ENCODE measurements at regions not wholly inside any gene's neighbourhood (a gene's known extent, or its start where the extent isn't known, plus 50 kb on each side); places are given as distances from the start of the nearest gene placed in this dataset.

DNA sequence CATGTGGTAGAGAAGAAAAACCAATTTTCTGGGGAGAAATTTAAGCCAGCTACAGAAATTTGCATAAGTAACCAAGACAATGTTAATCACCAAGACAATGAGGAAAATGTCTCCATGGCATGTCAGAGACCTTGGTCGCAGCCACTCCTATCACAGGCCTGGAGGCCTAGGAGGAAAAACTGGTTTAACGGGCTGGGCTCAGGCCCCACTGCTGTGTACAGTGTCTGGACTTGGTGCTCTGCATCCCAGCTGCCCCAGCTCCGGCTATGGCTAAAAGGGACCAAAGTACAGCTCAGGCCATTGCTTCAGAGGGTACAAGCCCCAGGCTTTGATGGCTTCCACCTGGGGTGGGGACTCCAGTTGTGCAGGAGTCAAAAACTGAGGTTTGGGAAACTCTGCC, 1075.1 kb upstream of the CDH18 start:
- H3K4me2 ChIP-seq (ENCODE audit: insufficient read depth, low read length), result no peak overlapping the region
- POLR2A ChIA-PET, result no interaction called here
- no peak overlapping the region for H3K27ac ChIP-seq (ENCODE audit: insufficient read depth, low read depth, low read length)
- no peaks in the 10 kb centered on the region for H3K36me3 ChIP-seq (ENCODE audit: control insufficient read depth in 2 of 2, extremely low read depth in 1 of 2, insufficient read depth in 2 of 2, low read length in 2 of 2)
- no peak overlapping the region for H3K4me3 ChIP-seq (replicated peaks in 1 of 3; ENCODE audit: insufficient read depth in 1 of 3, low read depth in 1 of 3, low read length in 3 of 3)
- H2AFZ ChIP-seq (ENCODE audit: low read depth, low read length), result no peak overlapping the region
- CTCF ChIA-PET, result no interaction called here
- dilution Hi-C loops (cut with MboI; ENCODE audit: extremely low pct_ligation_motif_present, low sequenced_read_pairs) (no loop called here), intact Hi-C loops (cut with micrococcal nuclease) (no loop called here)
- no peaks in the 10 kb centered on the region for H3K9me1 ChIP-seq (replicated peaks; ENCODE audit: control insufficient read depth, extremely low read depth, insufficient read depth, low read length)
- TF ChIP-seq, protein P1, sequence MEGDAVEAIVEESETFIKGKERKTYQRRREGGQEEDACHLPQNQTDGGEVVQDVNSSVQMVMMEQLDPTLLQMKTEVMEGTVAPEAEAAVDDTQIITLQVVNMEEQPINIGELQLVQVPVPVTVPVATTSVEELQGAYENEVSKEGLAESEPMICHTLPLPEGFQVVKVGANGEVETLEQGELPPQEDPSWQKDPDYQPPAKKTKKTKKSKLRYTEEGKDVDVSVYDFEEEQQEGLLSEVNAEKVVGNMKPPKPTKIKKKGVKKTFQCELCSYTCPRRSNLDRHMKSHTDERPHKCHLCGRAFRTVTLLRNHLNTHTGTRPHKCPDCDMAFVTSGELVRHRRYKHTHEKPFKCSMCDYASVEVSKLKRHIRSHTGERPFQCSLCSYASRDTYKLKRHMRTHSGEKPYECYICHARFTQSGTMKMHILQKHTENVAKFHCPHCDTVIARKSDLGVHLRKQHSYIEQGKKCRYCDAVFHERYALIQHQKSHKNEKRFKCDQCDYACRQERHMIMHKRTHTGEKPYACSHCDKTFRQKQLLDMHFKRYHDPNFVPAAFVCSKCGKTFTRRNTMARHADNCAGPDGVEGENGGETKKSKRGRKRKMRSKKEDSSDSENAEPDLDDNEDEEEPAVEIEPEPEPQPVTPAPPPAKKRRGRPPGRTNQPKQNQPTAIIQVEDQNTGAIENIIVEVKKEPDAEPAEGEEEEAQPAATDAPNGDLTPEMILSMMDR (IDR thresholded peaks at IDR 0.05; ENCODE audit: extremely low read depth in 1 of 2, insufficient read depth in 1 of 2, low read depth in 1 of 2, low read length in 2 of 2), result no peak
- TF ChIP-seq POLR2AphosphoS5 (IDR thresholded peaks at IDR 0.05; ENCODE audit: insufficient read depth, low read depth, low read length), result no peak
- no peak for TF ChIP-seq MAX (IDR thresholded peaks at IDR 0.05; ENCODE audit: insufficient read depth, insufficient read length)
- TF ChIP-seq GATA2 (IDR thresholded peaks at IDR 0.05; ENCODE audit: insufficient read depth, insufficient read length, low read depth, low read length), result no peak
- no peak for TF ChIP-seq POLR2A (IDR thresholded peaks at IDR 0.05; ENCODE audit: low read depth, low read length)
- TF ChIP-seq MYC (IDR thresholded peaks at IDR 0.05; ENCODE audit: low read depth, low read length), result no peak
- no peak for TF ChIP-seq EZH2 (IDR thresholded peaks at IDR 0.05; ENCODE audit: borderline replicate concordance, low read depth, low read length, severe bottlenecking)
- no peak for TF ChIP-seq JUN (IDR thresholded peaks at IDR 0.05; ENCODE audit: borderline replicate concordance, insufficient read depth, insufficient read length, low read depth)
- no peak for TF ChIP-seq FOS (IDR thresholded peaks at IDR 0.05; ENCODE audit: borderline replicate concordance, insufficient read depth, low read length)
- H3K79me2 ChIP-seq (ENCODE audit: control insufficient read depth, insufficient read depth, low read length), result no peaks in the 10 kb centered on the region
- no peak for DNase-seq (ENCODE audit: low read depth, low spot score)
- no peaks in the 10 kb centered on the region for H3K27me3 ChIP-seq (ENCODE audit: control insufficient read depth in 2 of 2, insufficient read depth in 2 of 2, low read length in 2 of 2)
- no peaks in the 10 kb centered on the region for H3K4me1 ChIP-seq (ENCODE audit: control insufficient read depth, extremely low read depth, insufficient read depth, low read length)
- BruUV-seq (replicated peaks), result no TSS peak
- no peaks in the 10 kb centered on the region for H4K20me1 ChIP-seq (replicated peaks; ENCODE audit: control insufficient read depth, extremely low read depth, insufficient read depth, low read length)
- no peak for FAIRE-seq
- H3K9ac ChIP-seq (replicated peaks; ENCODE audit: extremely low read depth, insufficient read depth, low read length), result no peak overlapping the region
- H3K9me3 ChIP-seq (replicated peaks; ENCODE audit: control insufficient read depth, insufficient read depth, low read length), result no peaks in the 10 kb centered on the region

All from endothelial cell of umbilical vein (primary cell).